Testis (tissue), 2 donors: ENCODE measurements at regions not wholly inside any gene's neighbourhood (a gene's known extent, or its start where the extent isn't known, plus 50 kb on each side); places are given as distances from the start of the nearest gene placed in this dataset.

ENCODE experiments used
- CTCF ChIP-seq, 3 experiments: fragments of 450-650 bp in 2 of 3; fragments of 200-600 bp in 1 of 3; sonication (generic) in 1 of 3; IDR thresholded peaks; one replicate each; pipeline ENCODE4 v1.5.1; 2016 to 2019; ENCODE audit warnings: antibody characterized with exemption in 3 of 3, mild to moderate bottlenecking in 2 of 3, moderate library complexity in 1 of 3
- POLR2A ChIP-seq: fragments of 450-650 bp; IDR thresholded peaks from one replicate; pipeline ENCODE4 v1.6.1; 2017; ENCODE audit warnings: antibody characterized with exemption, mild to moderate bottlenecking, moderate library complexity

GRCh38 chr2:529852-530251, 147.4 kb downstream of the TMEM18 start:
- TF ChIP-seq CTCF (IDR thresholded peaks at IDR 0.05) (peak in 1 of 3 experiments; percentile 1), POLR2A (no peak)
